ENCODE measurements at regions not wholly inside any gene's neighbourhood (a gene's known extent, or its start where the extent isn't known, plus 50 kb on each side); places are given as distances from the start of the nearest gene placed in this dataset.

DNA sequence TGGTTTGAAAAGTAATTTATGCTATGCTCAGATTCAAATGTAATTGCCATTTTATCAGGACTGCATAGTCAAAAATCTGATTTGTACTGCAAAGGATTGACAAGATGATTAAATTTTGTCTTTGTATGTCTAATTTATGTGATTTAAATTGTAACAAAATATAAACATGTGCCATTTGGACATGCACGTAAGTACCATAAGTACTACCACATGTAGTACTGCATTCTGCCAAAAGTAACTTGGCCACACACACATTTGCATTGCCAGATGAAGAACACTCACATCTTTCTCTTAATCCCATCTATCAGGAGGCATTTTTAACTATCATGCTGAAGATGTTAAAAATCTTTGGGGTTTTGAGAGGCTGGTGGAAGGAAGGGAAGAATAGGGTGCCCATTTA, 133.3 kb downstream of the KLF12 start:
- no peaks in the 10 kb centered on the region for H3K9me3 Mint-ChIP-seq
- no peaks in the 10 kb centered on the region for H3K36me3 Mint-ChIP-seq (ENCODE audit: low read depth)
- H3K4me3 Mint-ChIP-seq, result no peak overlapping the region
- H3K4me1 Mint-ChIP-seq (ENCODE audit: low read depth), result peaks cover 54% of the 10 kb centered on the region
- no peaks in the 10 kb centered on the region for H3K27me3 Mint-ChIP-seq
- no peak overlapping the region for H3K27ac Mint-ChIP-seq

DNA sequence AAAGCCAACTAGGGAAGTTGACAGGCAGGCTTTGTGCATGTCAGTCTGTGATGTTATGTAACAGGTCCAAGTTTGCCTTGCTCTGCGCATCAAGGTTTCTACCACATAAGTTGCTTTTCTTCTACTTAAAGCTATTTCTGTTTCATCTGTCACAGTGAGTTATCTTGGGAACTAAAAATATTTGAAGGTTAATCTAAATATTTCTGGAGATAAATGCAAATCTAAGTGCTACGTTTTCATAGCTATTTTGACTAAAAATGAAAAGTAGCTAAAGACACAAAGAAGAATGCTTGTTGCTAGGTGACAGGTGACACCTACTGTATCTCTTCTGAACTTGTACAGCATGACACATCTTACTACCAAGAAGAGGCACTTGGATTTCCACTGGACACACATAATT, 135.6 kb downstream of the KLF12 start:
- H3K27me3 Mint-ChIP-seq, result no peaks in the 10 kb centered on the region
- no peak overlapping the region for H3K27ac Mint-ChIP-seq
- no peaks in the 10 kb centered on the region for H3K9me3 Mint-ChIP-seq
- peaks cover 53% of the 10 kb centered on the region for H3K4me1 Mint-ChIP-seq (ENCODE audit: low read depth)
- peaks cover 10% of the 10 kb centered on the region for H3K36me3 Mint-ChIP-seq (ENCODE audit: low read depth)
- no peak overlapping the region for H3K4me3 Mint-ChIP-seq

- Mint-ChIP-seq H3K9me3 (no peaks in the 10 kb centered on the region), H3K27ac (no peak overlapping the region), H3K4me3 (no peak overlapping the region), H3K4me1 (ENCODE audit: low read depth) (peaks cover 47% of the 10 kb centered on the region), H3K27me3 (no peaks in the 10 kb centered on the region), H3K36me3 (ENCODE audit: low read depth) (peaks cover 14% of the 10 kb centered on the region)
Observed at GRCh38 chr13:73997964-73998363, 136.2 kb downstream of the KLF12 start.

GRCh38 chr13:73996569-73996968, 137.6 kb downstream of the KLF12 start:
- no peaks in the 10 kb centered on the region for H3K9me3 Mint-ChIP-seq
- H3K4me1 Mint-ChIP-seq (ENCODE audit: low read depth), result peaks cover 53% of the 10 kb centered on the region
- peaks cover 14% of the 10 kb centered on the region for H3K36me3 Mint-ChIP-seq (ENCODE audit: low read depth)
- no peak overlapping the region for H3K27ac Mint-ChIP-seq
- no peak overlapping the region for H3K4me3 Mint-ChIP-seq
- no peaks in the 10 kb centered on the region for H3K27me3 Mint-ChIP-seq

DNA sequence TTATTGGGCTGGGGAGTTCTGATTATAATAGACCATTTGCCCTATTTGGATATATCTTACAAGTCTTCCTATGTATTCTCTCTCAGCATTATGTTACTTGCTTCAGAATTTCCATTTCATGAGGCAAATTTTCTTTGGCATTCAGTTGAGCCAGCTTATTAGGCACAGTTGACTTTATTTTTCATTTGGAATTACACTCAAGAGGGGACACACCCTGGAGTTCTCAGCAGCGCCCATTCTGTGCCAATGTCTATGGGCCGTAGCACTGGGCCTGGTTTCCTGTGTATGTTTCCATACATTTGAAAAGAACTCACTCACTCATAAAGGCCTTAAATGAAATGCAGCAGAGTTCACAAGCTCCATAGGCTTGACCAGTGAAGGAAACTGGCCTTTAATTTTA, 138.5 kb downstream of the KLF12 start:
- Mint-ChIP-seq H3K36me3 (ENCODE audit: low read depth) (peaks cover 14% of the 10 kb centered on the region), H3K4me3 (no peak overlapping the region), H3K27ac (no peak overlapping the region), H3K4me1 (ENCODE audit: low read depth) (peaks cover 58% of the 10 kb centered on the region), H3K9me3 (no peaks in the 10 kb centered on the region), H3K27me3 (no peaks in the 10 kb centered on the region)

- H3K27ac Mint-ChIP-seq, result peak overlapping the region; percentile 1
- peaks cover 14% of the 10 kb centered on the region for H3K36me3 Mint-ChIP-seq (ENCODE audit: low read depth)
- peaks cover 63% of the 10 kb centered on the region for H3K4me1 Mint-ChIP-seq (ENCODE audit: low read depth)
Observed at GRCh38 chr13:73993661-73994060, 140.5 kb downstream of the KLF12 start.

GRCh38 chr13:73991884-73992283, 142.3 kb downstream of the KLF12 start:
- no peak overlapping the region for H3K27ac Mint-ChIP-seq
- no peaks in the 10 kb centered on the region for H3K9me3 Mint-ChIP-seq
- H3K4me3 Mint-ChIP-seq, result no peak overlapping the region
- H3K4me1 Mint-ChIP-seq (ENCODE audit: low read depth), result peaks cover 61% of the 10 kb centered on the region
- no peaks in the 10 kb centered on the region for H3K27me3 Mint-ChIP-seq
- peaks cover 14% of the 10 kb centered on the region for H3K36me3 Mint-ChIP-seq (ENCODE audit: low read depth)

More at GRCh38 chr13:73993661-73994060, 140.5 kb downstream of the KLF12 start:
- H3K9me3 Mint-ChIP-seq, result no peaks in the 10 kb centered on the region
- no peak overlapping the region for H3K4me3 Mint-ChIP-seq
- H3K27me3 Mint-ChIP-seq, result no peaks in the 10 kb centered on the region

DNA sequence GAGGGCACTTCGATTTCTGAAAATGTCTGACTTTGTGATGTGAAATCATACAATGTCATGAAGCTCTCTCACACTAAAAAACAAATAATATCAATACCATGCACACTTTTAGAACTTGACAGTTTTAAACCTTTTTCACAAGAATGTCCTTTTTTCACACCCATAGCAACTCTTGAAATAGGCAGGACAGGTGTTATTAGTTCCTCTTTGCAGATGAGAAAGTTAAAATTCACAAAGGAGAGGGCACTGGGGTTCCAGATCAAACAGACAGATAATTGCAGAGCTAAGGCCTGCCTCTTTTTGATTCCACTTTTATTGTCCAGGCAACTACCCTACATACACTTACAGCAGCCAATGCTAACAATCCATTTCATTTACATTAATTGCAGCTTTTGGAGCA, 142.8 kb downstream of the KLF12 start:
- H3K36me3 Mint-ChIP-seq (ENCODE audit: low read depth), result peaks cover 14% of the 10 kb centered on the region
- no peak overlapping the region for H3K27ac Mint-ChIP-seq
- no peaks in the 10 kb centered on the region for H3K9me3 Mint-ChIP-seq
- no peak overlapping the region for H3K4me3 Mint-ChIP-seq
- H3K4me1 Mint-ChIP-seq (ENCODE audit: low read depth), result peaks cover 62% of the 10 kb centered on the region
- no peaks in the 10 kb centered on the region for H3K27me3 Mint-ChIP-seq

DNA sequence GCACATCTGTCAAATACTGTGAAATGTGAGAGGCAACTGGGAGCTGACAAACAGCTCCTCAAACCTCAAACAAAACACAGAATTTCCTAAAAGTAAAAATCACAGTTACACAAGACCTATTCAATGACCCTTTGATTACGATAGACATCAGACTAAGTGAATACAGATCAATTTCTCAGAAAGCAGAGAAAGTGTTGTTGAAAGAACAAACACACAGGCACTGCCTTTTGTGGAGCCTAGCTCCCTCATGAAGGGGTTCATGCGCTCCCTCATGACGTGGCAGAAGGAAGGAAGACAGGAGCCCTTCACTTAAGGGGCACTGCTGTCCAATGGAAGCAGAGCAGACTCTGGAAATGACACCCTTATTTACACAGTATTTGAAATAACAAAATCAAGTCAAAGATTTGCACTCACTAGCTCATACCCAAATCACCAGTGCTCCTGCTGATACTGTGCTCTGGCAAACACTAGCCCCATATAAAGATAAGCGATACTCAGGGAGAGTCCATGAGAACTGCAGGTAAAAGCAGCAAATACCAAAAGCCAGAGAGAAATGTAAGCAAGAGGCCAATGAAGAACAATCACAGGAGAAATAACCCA, 144.9 kb downstream of the KLF12 start:
- Mint-ChIP-seq H3K4me3 (no peak overlapping the region), H3K9me3 (no peaks in the 10 kb centered on the region), H3K36me3 (ENCODE audit: low read depth) (peaks cover 15% of the 10 kb centered on the region), H3K27ac (no peak overlapping the region), H3K4me1 (ENCODE audit: low read depth) (peaks cover 69% of the 10 kb centered on the region), H3K27me3 (no peaks in the 10 kb centered on the region)

DNA sequence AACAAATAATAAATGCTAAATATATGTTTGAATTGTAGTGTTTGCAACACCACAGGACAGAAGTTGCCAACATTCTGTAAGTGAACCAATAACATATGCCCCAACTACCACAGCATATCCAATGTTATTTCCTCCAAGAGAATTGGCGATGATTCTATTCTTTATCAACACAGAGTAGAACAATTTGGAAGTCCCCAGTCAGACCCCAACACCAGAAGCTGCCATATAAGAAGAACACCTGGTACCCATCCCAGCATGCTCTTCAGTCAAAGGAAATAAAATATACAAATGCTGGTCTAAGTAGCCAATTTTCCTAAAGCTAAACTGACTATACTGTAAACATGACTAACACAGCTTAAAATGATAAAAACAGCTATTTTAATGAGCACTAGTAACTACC, 145.7 kb downstream of the KLF12 start:
- H3K27me3 Mint-ChIP-seq, result no peaks in the 10 kb centered on the region
- H3K27ac Mint-ChIP-seq, result peak overlapping the region; percentile 27
- peaks cover 66% of the 10 kb centered on the region for H3K4me1 Mint-ChIP-seq (ENCODE audit: low read depth)
- H3K4me3 Mint-ChIP-seq, result no peak overlapping the region
- H3K9me3 Mint-ChIP-seq, result no peaks in the 10 kb centered on the region
- peaks cover 11% of the 10 kb centered on the region for H3K36me3 Mint-ChIP-seq (ENCODE audit: low read depth)

DNA sequence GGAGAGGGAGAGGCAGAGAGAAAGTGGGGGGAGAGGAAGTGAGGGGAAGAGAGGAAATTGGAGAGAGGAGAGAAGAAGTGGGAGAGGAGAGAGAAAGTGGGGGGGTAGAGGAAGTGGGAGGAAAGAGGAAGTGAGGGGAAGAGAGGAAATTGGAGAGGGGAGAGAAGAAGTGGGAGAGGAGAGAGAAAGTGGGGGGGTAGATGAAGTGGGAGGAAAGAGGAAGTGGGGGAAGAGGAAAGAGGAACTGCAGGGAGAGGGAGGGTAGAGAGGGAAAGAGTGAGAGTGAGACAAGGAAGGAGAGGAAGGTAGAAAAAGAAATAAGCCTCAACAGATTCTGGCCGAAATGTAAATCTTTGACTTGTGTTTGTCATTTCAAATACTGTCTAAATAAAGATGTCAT, 146.6 kb downstream of the KLF12 start:
- H3K4me1 Mint-ChIP-seq (ENCODE audit: low read depth), result peaks cover 66% of the 10 kb centered on the region
- H3K36me3 Mint-ChIP-seq (ENCODE audit: low read depth), result peaks cover 7% of the 10 kb centered on the region
- no peak overlapping the region for H3K27ac Mint-ChIP-seq
- H3K4me3 Mint-ChIP-seq, result no peak overlapping the region
- no peaks in the 10 kb centered on the region for H3K27me3 Mint-ChIP-seq
- H3K9me3 Mint-ChIP-seq, result no peaks in the 10 kb centered on the region

DNA sequence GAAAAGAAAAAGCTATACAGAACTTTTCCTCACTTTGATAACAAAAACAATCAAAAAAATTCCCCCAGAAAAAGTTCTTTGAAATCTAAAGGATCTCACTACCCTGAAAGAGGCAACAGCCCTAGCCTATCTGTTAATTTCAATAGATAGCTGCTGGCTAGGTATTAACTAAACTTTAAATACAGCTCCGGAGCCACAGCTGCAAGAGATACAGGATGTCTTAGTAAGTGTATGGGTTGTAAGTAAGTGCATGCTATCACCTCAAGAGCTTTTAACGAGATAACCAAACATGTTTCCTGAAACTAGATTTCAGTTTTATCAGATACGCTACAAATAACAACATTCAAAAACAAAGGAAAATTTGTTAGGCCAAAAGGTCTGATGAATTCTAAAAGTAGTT, 148.4 kb downstream of the KLF12 start:
- peaks cover 51% of the 10 kb centered on the region for H3K4me1 Mint-ChIP-seq (ENCODE audit: low read depth)
- peak overlapping the region; percentile 95 for H3K27ac Mint-ChIP-seq
- no peaks in the 10 kb centered on the region for H3K27me3 Mint-ChIP-seq
- no peaks in the 10 kb centered on the region for H3K9me3 Mint-ChIP-seq
- H3K4me3 Mint-ChIP-seq, result peak overlapping the region; percentile 66
- peaks cover 7% of the 10 kb centered on the region for H3K36me3 Mint-ChIP-seq (ENCODE audit: low read depth)

DNA sequence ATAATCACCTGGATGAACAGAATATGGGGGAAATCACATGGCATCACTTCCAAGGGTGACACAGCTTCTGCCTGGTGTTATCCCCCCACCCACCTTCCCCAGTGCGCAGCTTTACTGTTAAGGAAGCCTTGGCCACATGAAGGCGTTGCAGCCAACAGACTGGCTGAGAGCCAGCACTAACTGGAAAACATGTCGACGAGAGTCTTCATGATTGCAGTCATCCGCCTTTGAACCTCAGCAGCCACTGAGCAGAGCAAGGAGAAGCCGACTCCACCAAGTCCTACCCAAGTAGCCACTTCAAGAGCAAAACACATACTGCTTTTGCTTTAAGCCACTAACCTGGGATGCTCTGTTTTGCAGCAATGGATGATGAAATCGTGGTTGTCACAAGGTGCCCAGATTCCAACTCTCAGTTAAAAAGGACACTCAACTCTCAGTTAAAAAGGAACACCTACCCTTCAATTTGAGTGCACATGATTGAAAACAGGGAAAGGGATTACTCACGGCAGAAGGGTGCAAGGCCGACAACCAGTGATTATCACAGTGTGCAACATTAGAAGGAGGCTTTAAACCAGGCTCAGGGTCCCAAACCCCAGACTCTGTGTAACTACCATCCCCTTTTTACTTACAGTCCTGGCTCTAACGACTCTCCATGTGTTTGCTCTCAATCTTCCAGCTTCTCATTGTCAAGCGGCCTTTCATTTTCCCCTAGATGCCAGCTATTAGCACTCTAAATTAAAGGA, 149.1 kb downstream of the KLF12 start:
- Mint-ChIP-seq H3K4me3 (peak overlapping the region; percentile 66), H3K27ac (peak overlapping the region; percentile 95), H3K4me1 (ENCODE audit: low read depth) (peaks cover 52% of the 10 kb centered on the region), H3K27me3 (no peaks in the 10 kb centered on the region), H3K36me3 (ENCODE audit: low read depth) (peaks cover 10% of the 10 kb centered on the region), H3K9me3 (no peaks in the 10 kb centered on the region)

- Mint-ChIP-seq H3K27me3 (no peaks in the 10 kb centered on the region), H3K4me3 (peak overlapping the region; percentile 9), H3K27ac (peak overlapping the region; percentile 95), H3K36me3 (ENCODE audit: low read depth) (peaks cover 10% of the 10 kb centered on the region), H3K4me1 (ENCODE audit: low read depth) (peaks cover 53% of the 10 kb centered on the region), H3K9me3 (no peaks in the 10 kb centered on the region)
Observed at GRCh38 chr13:73984201-73984600, 150.0 kb downstream of the KLF12 start.

DNA sequence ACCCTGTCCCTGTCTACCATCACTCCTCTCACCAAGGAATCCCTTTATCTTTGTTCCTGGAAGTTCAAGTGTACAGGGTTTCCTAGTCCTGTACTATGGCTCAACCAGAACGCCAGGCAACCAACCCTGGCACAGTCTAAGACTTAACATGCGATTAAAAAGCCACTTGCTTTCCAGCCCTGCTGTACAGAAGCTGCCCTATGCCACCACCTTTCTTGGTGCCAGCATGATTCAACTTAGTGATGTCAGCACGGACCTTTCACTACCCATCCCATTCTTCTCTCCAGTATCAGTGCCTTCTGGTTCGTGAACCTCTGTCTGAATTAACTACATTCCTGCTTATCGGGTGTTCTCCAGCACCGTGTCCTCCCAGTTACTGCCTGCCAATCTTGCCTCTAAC, 151.1 kb downstream of the KLF12 start:
- Mint-ChIP-seq H3K4me1 (ENCODE audit: low read depth) (peaks cover 48% of the 10 kb centered on the region), H3K9me3 (no peaks in the 10 kb centered on the region), H3K36me3 (ENCODE audit: low read depth) (peaks cover 15% of the 10 kb centered on the region), H3K4me3 (no peak overlapping the region), H3K27me3 (no peaks in the 10 kb centered on the region), H3K27ac (no peak overlapping the region)

GRCh38 chr13:73981595-73981994, 152.6 kb downstream of the KLF12 start:
- H3K4me3 Mint-ChIP-seq, result no peak overlapping the region
- H3K27me3 Mint-ChIP-seq, result no peaks in the 10 kb centered on the region
- peaks cover 27% of the 10 kb centered on the region for H3K36me3 Mint-ChIP-seq (ENCODE audit: low read depth)
- no peaks in the 10 kb centered on the region for H3K9me3 Mint-ChIP-seq
- peaks cover 50% of the 10 kb centered on the region for H3K4me1 Mint-ChIP-seq (ENCODE audit: low read depth)
- H3K27ac Mint-ChIP-seq, result no peak overlapping the region

All from stimulated activated naive CD8-positive, alpha-beta T cell treated with anti-CD3 and anti-CD28 coated beads, Interleukin-15, Interleukin-2, amounts not matched to agents 100 ng/mL and 50 ng/mL, for 24 hours (primary cell).